ENCODE measurements at regions not wholly inside any gene's neighbourhood (a gene's known extent, or its start where the extent isn't known, plus 50 kb on each side); places are given as distances from the start of the nearest gene placed in this dataset.

- no peak for DNase-seq (ENCODE audit: low read depth in 2 of 2)
- TF ChIP-seq CTCF (IDR thresholded peaks at IDR 0.05; ENCODE audit: low read depth, low read length) = no peak
- no peak overlapping the region for H3K4me3 ChIP-seq (replicated peaks in 1 of 2; ENCODE audit: low read depth in 2 of 2, low read length in 2 of 2)
Measured at GRCh38 chr2:142687075-142687474, 190.4 kb upstream of the KYNU start.

DNA sequence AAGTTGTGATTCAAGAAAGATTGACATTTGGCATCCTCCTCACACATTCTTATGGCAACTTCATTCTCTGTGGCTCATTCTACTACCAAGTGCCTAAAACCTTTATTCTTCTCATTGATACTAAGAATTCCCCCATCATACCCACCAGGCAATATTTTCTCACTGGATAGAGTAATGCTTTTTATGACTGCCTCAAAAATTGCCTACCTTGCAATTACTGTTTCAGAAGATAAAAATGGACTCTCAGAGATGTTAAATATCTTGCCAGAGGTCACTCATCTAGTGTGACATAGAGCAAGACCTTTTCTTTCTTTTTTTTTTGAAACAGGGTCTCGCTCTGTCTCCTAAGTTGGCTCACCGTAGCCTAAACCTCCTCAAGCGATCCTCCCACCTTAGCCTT is 192.8 kb upstream of the KYNU start:
- DNase-seq (ENCODE audit: low read depth in 2 of 2) = no peak
- no peak overlapping the region for H3K4me3 ChIP-seq (replicated peaks in 1 of 2; ENCODE audit: low read depth in 2 of 2, low read length in 2 of 2)
- TF ChIP-seq CTCF (IDR thresholded peaks at IDR 0.05; ENCODE audit: low read depth, low read length) = no peak

DNA sequence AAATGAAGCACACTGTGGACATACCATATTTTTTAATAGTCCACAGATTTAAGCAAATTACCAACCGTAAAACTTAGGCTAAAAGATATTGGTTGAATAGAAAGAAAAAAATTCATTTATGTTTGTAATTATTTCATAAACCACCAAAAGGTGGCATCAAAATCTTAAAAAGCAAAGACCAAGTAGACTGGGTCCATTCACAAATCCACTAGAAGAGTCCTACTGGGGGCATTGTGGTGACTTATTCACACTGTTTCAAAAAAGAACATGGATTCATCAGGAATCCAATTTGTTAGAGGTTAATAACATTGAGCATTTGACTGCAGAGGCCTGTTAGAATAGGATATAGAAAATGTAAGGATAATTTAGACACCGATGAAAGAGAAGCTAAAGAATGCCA is 194.9 kb upstream of the KYNU start:
- peak; percentile 29 for TF ChIP-seq CTCF (IDR thresholded peaks at IDR 0.05; ENCODE audit: low read depth, low read length)
- no peak overlapping the region for H3K4me3 ChIP-seq (replicated peaks in 1 of 2; ENCODE audit: low read depth in 2 of 2, low read length in 2 of 2)
- peak; percentile 41 to 72 for DNase-seq (ENCODE audit: low read depth in 2 of 2)

GRCh38 chr2:142681952-142682351 is 195.5 kb upstream of the KYNU start:
- no peak for TF ChIP-seq CTCF (IDR thresholded peaks at IDR 0.05; ENCODE audit: low read depth, low read length)
- no peak overlapping the region for H3K4me3 ChIP-seq (replicated peaks in 1 of 2; ENCODE audit: low read depth in 2 of 2, low read length in 2 of 2)
- no peak for DNase-seq (ENCODE audit: low read depth in 2 of 2)

GRCh38 chr2:142678164-142678563 is 199.3 kb upstream of the KYNU start:
- DNase-seq (ENCODE audit: low read depth in 2 of 2) = no peak
- no peak overlapping the region for H3K4me3 ChIP-seq (replicated peaks in 1 of 2; ENCODE audit: low read depth in 2 of 2, low read length in 2 of 2)
- no peak for TF ChIP-seq CTCF (IDR thresholded peaks at IDR 0.05; ENCODE audit: low read depth, low read length)

GRCh38 chr2:142675398-142675797 is 202.1 kb upstream of the KYNU start:
- no peak for TF ChIP-seq CTCF (IDR thresholded peaks at IDR 0.05; ENCODE audit: low read depth, low read length)
- peak in 1 of 2 donors; percentile 9 for DNase-seq (ENCODE audit: low read depth in 2 of 2)
- H3K4me3 ChIP-seq (replicated peaks in 1 of 2; ENCODE audit: low read depth in 2 of 2, low read length in 2 of 2) = no peak overlapping the region

DNA sequence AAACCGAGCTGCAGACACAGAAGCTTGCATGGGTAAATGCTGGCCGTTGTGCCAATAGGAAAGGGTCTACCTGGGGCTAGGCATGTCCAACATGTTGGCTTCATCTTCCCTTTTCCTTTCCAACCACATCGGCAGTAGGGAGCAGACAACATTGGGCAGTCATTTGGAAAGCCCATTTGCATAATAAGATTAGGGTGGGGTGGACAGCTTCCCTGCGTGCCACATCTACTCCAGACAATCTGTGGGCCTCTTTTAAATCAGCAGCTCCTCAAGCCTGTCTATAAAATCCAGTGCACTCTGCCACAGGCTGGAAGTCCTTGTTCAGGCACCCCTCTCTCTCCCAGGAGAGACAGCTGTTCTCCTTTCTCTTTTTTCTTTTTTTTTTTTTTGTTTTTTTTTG is 203.6 kb upstream of the KYNU start:
- no peak for TF ChIP-seq CTCF (IDR thresholded peaks at IDR 0.05; ENCODE audit: low read depth, low read length)
- no peak overlapping the region for H3K4me3 ChIP-seq (replicated peaks in 1 of 2; ENCODE audit: low read depth in 2 of 2, low read length in 2 of 2)
- DNase-seq (ENCODE audit: low read depth in 2 of 2) = no peak
